ENCODE measurements at regions not wholly inside any gene's neighbourhood (a gene's known extent, or its start where the extent isn't known, plus 50 kb on each side); places are given as distances from the start of the nearest gene placed in this dataset.

DNA sequence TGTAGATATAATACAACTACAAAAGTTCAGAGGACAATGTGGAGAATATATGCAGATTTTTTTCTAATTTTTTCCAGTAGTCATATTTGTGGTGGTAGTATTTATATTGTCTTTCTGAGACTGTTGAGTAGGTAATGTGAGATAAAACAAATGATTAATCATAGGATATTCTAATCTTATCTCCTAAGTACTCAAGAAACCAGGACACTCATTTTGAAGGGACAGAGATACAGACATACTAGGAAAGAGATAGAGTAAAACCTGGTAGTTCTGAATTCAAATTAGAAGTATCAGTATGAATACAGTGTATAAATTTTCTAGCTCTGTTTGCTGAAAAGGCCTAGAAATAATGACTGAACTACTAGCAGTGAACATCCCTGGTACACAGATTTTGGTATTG lies 141.7 kb upstream of the ASIC2 start:
- ATAC-seq, result no peak
- TF ChIP-seq BACH2 (CRISPR knock-in tag; IDR thresholded peaks at IDR 0.05; ENCODE audit: borderline replicate concordance) (no peak), RARB (CRISPR knock-in tag; IDR thresholded peaks at IDR 0.05) (no peak), ARNTL (CRISPR knock-in tag; IDR thresholded peaks at IDR 0.05; ENCODE audit: borderline replicate concordance, low read depth) (no peak), OSR1 (CRISPR knock-in tag; IDR thresholded peaks at IDR 0.05) (no peak), ZNF565 (CRISPR knock-in tag; conservative IDR thresholded peaks at IDR 0.05; ENCODE audit: low read depth) (no peak), ZNF8 (CRISPR knock-in tag; IDR thresholded peaks at IDR 0.05) (no peak), ZFP3 (CRISPR knock-in tag; IDR thresholded peaks at IDR 0.05) (no peak), ESRRG (CRISPR knock-in tag; IDR thresholded peaks at IDR 0.05) (no peak), ZC3H10 (CRISPR knock-in tag; IDR thresholded peaks at IDR 0.05) (no peak), TCF4 (CRISPR knock-in tag; IDR thresholded peaks at IDR 0.05; ENCODE audit: borderline replicate concordance) (no peak), ISL1 (CRISPR knock-in tag; IDR thresholded peaks at IDR 0.05) (no peak), CSDC2 (CRISPR knock-in tag; IDR thresholded peaks at IDR 0.05) (no peak), TOX (CRISPR knock-in tag; IDR thresholded peaks at IDR 0.05; ENCODE audit: borderline replicate concordance) (no peak), ZFP30 (CRISPR knock-in tag; IDR thresholded peaks at IDR 0.05) (no peak)
- TF ChIP-seq, protein P1, sequence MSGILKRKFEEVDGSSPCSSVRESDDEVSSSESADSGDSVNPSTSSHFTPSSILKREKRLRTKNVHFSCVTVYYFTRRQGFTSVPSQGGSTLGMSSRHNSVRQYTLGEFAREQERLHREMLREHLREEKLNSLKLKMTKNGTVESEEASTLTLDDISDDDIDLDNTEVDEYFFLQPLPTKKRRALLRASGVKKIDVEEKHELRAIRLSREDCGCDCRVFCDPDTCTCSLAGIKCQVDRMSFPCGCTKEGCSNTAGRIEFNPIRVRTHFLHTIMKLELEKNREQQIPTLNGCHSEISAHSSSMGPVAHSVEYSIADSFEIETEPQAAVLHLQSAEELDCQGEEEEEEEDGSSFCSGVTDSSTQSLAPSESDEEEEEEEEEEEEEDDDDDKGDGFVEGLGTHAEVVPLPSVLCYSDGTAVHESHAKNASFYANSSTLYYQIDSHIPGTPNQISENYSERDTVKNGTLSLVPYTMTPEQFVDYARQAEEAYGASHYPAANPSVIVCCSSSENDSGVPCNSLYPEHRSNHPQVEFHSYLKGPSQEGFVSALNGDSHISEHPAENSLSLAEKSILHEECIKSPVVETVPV (CRISPR knock-in tag; IDR thresholded peaks at IDR 0.05), result no peak
- TF ChIP-seq, protein P2, sequence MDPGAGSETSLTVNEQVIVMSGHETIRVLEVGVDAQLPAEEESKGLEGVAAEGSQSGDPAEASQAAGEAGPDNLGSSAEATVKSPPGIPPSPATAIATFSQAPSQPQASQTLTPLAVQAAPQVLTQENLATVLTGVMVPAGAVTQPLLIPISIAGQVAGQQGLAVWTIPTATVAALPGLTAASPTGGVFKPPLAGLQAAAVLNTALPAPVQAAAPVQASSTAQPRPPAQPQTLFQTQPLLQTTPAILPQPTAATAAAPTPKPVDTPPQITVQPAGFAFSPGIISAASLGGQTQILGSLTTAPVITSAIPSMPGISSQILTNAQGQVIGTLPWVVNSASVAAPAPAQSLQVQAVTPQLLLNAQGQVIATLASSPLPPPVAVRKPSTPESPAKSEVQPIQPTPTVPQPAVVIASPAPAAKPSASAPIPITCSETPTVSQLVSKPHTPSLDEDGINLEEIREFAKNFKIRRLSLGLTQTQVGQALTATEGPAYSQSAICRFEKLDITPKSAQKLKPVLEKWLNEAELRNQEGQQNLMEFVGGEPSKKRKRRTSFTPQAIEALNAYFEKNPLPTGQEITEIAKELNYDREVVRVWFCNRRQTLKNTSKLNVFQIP (CRISPR knock-in tag; IDR thresholded peaks at IDR 0.05; ENCODE audit: borderline replicate concordance, low read depth), result no peak
- TF ChIP-seq, protein P3, sequence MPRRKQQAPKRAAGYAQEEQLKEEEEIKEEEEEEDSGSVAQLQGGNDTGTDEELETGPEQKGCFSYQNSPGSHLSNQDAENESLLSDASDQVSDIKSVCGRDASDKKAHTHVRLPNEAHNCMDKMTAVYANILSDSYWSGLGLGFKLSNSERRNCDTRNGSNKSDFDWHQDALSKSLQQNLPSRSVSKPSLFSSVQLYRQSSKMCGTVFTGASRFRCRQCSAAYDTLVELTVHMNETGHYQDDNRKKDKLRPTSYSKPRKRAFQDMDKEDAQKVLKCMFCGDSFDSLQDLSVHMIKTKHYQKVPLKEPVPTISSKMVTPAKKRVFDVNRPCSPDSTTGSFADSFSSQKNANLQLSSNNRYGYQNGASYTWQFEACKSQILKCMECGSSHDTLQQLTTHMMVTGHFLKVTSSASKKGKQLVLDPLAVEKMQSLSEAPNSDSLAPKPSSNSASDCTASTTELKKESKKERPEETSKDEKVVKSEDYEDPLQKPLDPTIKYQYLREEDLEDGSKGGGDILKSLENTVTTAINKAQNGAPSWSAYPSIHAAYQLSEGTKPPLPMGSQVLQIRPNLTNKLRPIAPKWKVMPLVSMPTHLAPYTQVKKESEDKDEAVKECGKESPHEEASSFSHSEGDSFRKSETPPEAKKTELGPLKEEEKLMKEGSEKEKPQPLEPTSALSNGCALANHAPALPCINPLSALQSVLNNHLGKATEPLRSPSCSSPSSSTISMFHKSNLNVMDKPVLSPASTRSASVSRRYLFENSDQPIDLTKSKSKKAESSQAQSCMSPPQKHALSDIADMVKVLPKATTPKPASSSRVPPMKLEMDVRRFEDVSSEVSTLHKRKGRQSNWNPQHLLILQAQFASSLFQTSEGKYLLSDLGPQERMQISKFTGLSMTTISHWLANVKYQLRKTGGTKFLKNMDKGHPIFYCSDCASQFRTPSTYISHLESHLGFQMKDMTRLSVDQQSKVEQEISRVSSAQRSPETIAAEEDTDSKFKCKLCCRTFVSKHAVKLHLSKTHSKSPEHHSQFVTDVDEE (CRISPR knock-in tag; IDR thresholded peaks at IDR 0.05), result no peak
- TF ChIP-seq, protein P4, sequence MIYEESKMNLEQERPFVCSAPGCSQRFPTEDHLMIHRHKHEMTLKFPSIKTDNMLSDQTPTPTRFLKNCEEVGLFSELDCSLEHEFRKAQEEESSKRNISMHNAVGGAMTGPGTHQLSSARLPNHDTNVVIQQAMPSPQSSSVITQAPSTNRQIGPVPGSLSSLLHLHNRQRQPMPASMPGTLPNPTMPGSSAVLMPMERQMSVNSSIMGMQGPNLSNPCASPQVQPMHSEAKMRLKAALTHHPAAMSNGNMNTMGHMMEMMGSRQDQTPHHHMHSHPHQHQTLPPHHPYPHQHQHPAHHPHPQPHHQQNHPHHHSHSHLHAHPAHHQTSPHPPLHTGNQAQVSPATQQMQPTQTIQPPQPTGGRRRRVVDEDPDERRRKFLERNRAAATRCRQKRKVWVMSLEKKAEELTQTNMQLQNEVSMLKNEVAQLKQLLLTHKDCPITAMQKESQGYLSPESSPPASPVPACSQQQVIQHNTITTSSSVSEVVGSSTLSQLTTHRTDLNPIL (CRISPR knock-in tag; IDR thresholded peaks at IDR 0.05; ENCODE audit: low read depth), result no peak
- TF ChIP-seq, protein P5, sequence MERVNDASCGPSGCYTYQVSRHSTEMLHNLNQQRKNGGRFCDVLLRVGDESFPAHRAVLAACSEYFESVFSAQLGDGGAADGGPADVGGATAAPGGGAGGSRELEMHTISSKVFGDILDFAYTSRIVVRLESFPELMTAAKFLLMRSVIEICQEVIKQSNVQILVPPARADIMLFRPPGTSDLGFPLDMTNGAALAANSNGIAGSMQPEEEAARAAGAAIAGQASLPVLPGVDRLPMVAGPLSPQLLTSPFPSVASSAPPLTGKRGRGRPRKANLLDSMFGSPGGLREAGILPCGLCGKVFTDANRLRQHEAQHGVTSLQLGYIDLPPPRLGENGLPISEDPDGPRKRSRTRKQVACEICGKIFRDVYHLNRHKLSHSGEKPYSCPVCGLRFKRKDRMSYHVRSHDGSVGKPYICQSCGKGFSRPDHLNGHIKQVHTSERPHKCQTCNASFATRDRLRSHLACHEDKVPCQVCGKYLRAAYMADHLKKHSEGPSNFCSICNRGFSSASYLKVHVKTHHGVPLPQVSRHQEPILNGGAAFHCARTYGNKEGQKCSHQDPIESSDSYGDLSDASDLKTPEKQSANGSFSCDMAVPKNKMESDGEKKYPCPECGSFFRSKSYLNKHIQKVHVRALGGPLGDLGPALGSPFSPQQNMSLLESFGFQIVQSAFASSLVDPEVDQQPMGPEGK (CRISPR knock-in tag; IDR thresholded peaks at IDR 0.05; ENCODE audit: borderline replicate concordance), result no peak

DNA sequence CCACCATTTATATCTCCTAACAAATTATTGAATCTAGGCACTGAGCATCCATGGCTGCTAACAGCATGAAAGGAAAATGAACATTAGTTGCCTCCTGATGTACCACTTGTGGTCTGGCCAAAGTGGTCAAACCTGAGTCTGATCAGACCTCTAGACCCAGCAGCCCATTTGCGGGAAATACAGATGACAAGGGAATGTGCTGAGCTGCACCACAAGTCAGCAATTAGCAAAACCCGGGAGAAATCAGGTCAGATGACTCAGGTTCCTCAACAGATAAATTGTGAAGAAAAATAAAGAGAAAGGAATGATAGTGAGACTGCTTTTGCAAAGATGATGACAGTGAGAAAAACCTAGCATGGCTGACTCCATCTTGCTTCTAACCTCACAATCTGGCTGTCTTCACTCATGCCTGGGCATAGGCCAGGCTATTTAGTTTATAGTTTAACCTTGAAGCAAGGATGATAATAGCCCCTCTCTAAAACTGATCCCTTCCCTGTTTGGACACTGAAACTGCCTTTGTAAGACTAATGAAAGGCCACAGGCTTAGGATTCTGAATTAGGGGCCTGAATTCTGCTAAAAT lies 142.7 kb upstream of the ASIC2 start:
- TF ChIP-seq CSDC2 (CRISPR knock-in tag; IDR thresholded peaks at IDR 0.05), result peak; percentile 76; the same call in 1 of the 2 replicates
- no peak for TF ChIP-seq TCF4 (CRISPR knock-in tag; IDR thresholded peaks at IDR 0.05; ENCODE audit: borderline replicate concordance)
- TF ChIP-seq, protein P3 (CRISPR knock-in tag; IDR thresholded peaks at IDR 0.05), result no peak
- 0 out of 2 replicates have a peak, but pooled peaks have one; percentile 21 for TF ChIP-seq ISL1 (CRISPR knock-in tag; IDR thresholded peaks at IDR 0.05)
- TF ChIP-seq SNAI2 (CRISPR knock-in tag; IDR thresholded peaks at IDR 0.05), result peak; percentile 69; the same call in 1 of the 2 replicates
- TF ChIP-seq ZFP3 (CRISPR knock-in tag; IDR thresholded peaks at IDR 0.05), result peak; percentile 73
- ATAC-seq, result no peak
